K562 (cell line): ENCODE measurements at regions not wholly inside any gene's neighbourhood (a gene's known extent, or its start where the extent isn't known, plus 50 kb on each side); places are given as distances from the start of the nearest gene placed in this dataset.

Experiments
- ATAC-seq: fragments of 200-7000 bp; cut with Tn5 transposase; 3 replicates; pipeline ENCODE4 v1.9.1; 2020; ENCODE audit warnings: moderate library complexity
- BruUV-seq: library from RNA; stranded (reverse); fragments of 400-500 nt; replicated peaks from 2 replicates; lab custom pipeline; 2021; lab: Mats Ljungman, UMichigan
- CTCF ChIA-PET: fragments of 300-600 bp; formaldehyde crosslinking; extraction: SDS; loops from one replicate; lab custom pipeline; 2021; ENCODE audit warnings: low intra/inter-chr PET ratio; lab: Yijun Ruan, JAX
- POLR2A ChIA-PET: fragments of 300-600, 350-650 bp; sonication (Branson Sonifier 250); formaldehyde crosslinking; extraction: SDS; loops from one replicate; lab custom pipeline; 2021; ENCODE audit warnings: antibody characterized with exemption, inconsistent platforms; lab: Yijun Ruan, JAX
- DNase-seq, 4 experiments: peaks; one replicate each; pipeline versions ENCODE4 v3.0.0 to v3.0.0-alpha.2; 2011 to 2018; ENCODE audit warnings: low spot score in 3 of 4, mixed read lengths in 3 of 4; ENCODE audit errors: extremely low read depth in 1 of 4
- FAIRE-seq: peaks from 2 replicates; lab custom pipeline; 2011; peaks lifted over from hg19 to GRCh38; lab: Jason Lieb, UNC
- H2AFZ ChIP-seq: 2 replicates; pipeline ENCODE4 v1.6.0; 2011; ENCODE audit warnings: low read depth, low read length, control low read depth, inconsistent platforms
- H3K27ac ChIP-seq: fragments of 200-600 bp; 3 replicates; pipeline ENCODE4 v1.8.0; 2011; ENCODE audit warnings: low read depth, mild to moderate bottlenecking, control low read depth, inconsistent platforms, low read length, moderate library complexity, mixed read lengths; ENCODE audit errors: extremely low read depth
- H3K27me3 ChIP-seq, 2 experiments: fragments of 300-600 bp in 1 of 2; 2 replicates in 1 of 2; 3 replicates in 1 of 2; pipeline versions ENCODE4 v1.6.0 to v1.8.0; 2011; ENCODE audit warnings: inconsistent platforms in 2 of 2, low read length in 2 of 2, mild to moderate bottlenecking in 1 of 2, mixed read lengths in 1 of 2, moderate library complexity in 1 of 2; ENCODE audit not compliant: control insufficient read depth in 2 of 2, insufficient read depth in 2 of 2
- H3K36me3 ChIP-seq: fragments of 300-600 bp; 3 replicates; pipeline ENCODE4 v1.8.0; 2011; ENCODE audit warnings: mild to moderate bottlenecking, low read length, inconsistent platforms; ENCODE audit not compliant: control insufficient read depth, insufficient read depth
- H3K4me1 ChIP-seq, 2 experiments: fragments of 200-600 bp in 1 of 2; replicated peaks in 1 of 2; 2 replicates in 1 of 2; 3 replicates in 1 of 2; pipeline versions ENCODE4 v1.5.1 to v1.8.0; 2011; ENCODE audit warnings: inconsistent platforms in 2 of 2, low read length in 2 of 2, mild to moderate bottlenecking in 1 of 2, mixed read lengths in 1 of 2, moderate library complexity in 1 of 2; ENCODE audit not compliant: control insufficient read depth in 2 of 2, insufficient read depth in 2 of 2
- H3K4me2 ChIP-seq: 2 replicates; pipeline ENCODE4 v1.6.1; 2011; ENCODE audit warnings: low read length, control low read depth, inconsistent platforms, mixed read lengths; ENCODE audit not compliant: insufficient read depth
- H3K4me3 ChIP-seq: fragments of 200-600 bp; sonication (generic), shearing (Covaris generic); 2 replicates; pipeline ENCODE4 v1.5.1; 2016; ENCODE audit warnings: control low read depth, inconsistent platforms
- H3K79me2 ChIP-seq: fragments of 200-600 bp; 3 replicates; pipeline ENCODE4 v1.8.0; 2011; ENCODE audit warnings: low read length, inconsistent platforms; ENCODE audit not compliant: control insufficient read depth, insufficient read depth
- H3K9ac ChIP-seq, 2 experiments: 2 replicates each; pipeline versions ENCODE4 v1.6.0 to v1.6.1; 2011; ENCODE audit warnings: low read depth in 2 of 2, low read length in 2 of 2, control low read depth in 1 of 2, inconsistent platforms in 1 of 2, mild to moderate bottlenecking in 1 of 2, mixed read lengths in 1 of 2; ENCODE audit not compliant: insufficient read depth in 1 of 2
- H3K9me1 ChIP-seq: one replicate; pipeline ENCODE4 v1.6.0; 2011; ENCODE audit warnings: inconsistent platforms, mild to moderate bottlenecking, low read length, moderate library complexity; ENCODE audit not compliant: control insufficient read depth, insufficient read depth
- H3K9me3 ChIP-seq: replicated peaks from 2 replicates; pipeline ENCODE4 v1.5.1; 2011; ENCODE audit warnings: low read depth, low read length, inconsistent platforms; ENCODE audit not compliant: control insufficient read depth, insufficient read depth
- H4K20me1 ChIP-seq: replicated peaks from 2 replicates; pipeline ENCODE4 v1.6.1; 2011; ENCODE audit warnings: low read length, inconsistent platforms, mixed read lengths; ENCODE audit not compliant: control insufficient read depth, insufficient read depth
- ARHGAP35 ChIP-seq: fragments of 450-650 bp; IDR thresholded peaks from 2 replicates; pipeline ENCODE4 v1.6.1; 2018; ENCODE audit not compliant: partially characterized antibody
- ARID3A ChIP-seq: IDR thresholded peaks from 2 replicates; pipeline ENCODE4 v1.6.1; 2012; ENCODE audit warnings: low read depth, low read length, improper control_type of control experiment, borderline replicate concordance
- CBX3 ChIP-seq, 2 experiments: IDR thresholded peaks; 1 replicate in 1 of 2; 2 replicates in 1 of 2; pipeline ENCODE4 v1.6.1; 2012; ENCODE audit warnings: inconsistent platforms in 2 of 2, low read length in 2 of 2, borderline replicate concordance in 1 of 2, control low read depth in 1 of 2
- EP400 ChIP-seq: fragments of 450-650 bp; IDR thresholded peaks from 2 replicates; pipeline ENCODE4 v1.6.1; 2017; ENCODE audit warnings: antibody characterized with exemption, mild to moderate bottlenecking, moderate library complexity
- ETS1 ChIP-seq: conservative IDR thresholded peaks from 2 replicates; pipeline ENCODE4 v1.6.1; 2011; ENCODE audit warnings: low read depth, mild to moderate bottlenecking, low read length; ENCODE audit not compliant: control insufficient read depth
- ETV6 ChIP-seq, 3 experiments: fragments of 150-350 bp in 1 of 3; sonication (generic) in 1 of 3; formaldehyde crosslinking in 1 of 3; IDR thresholded peaks; 2 replicates each; pipeline versions ENCODE4 v1.6.1 to v1.8.0; 2014 to 2022; ENCODE audit warnings: borderline replicate concordance in 2 of 3, low read depth in 2 of 3, antibody characterized with exemption in 1 of 3, low read length in 1 of 3, mild to moderate bottlenecking in 1 of 3, missing genetic modification reagents in 1 of 3
- GABPB1 ChIP-seq: sonication (generic); formaldehyde crosslinking; IDR thresholded peaks from 2 replicates; pipeline ENCODE4 v1.8.0; 2022; ENCODE audit warnings: mild to moderate bottlenecking, missing genetic modification reagents
- GTF2B ChIP-seq: IDR thresholded peaks from 2 replicates; pipeline ENCODE4 v1.6.1; 2011; ENCODE audit not compliant: insufficient read length; ENCODE audit errors: extremely low read depth
- POLR2B ChIP-seq: fragments of 450-650 bp; IDR thresholded peaks from 2 replicates; pipeline ENCODE4 v1.6.1; 2018; ENCODE audit warnings: low read depth; ENCODE audit not compliant: partially characterized antibody
- RBM17 ChIP-seq: fragments of 200-400 bp; formaldehyde crosslinking; IDR thresholded peaks from 2 replicates; pipeline ENCODE4 v1.6.1; 2017; ENCODE audit warnings: low read depth, mild to moderate bottlenecking, low read length, borderline replicate concordance
- SMARCB1 ChIP-seq: IDR thresholded peaks from 2 replicates; pipeline ENCODE4 v1.6.1; 2011; ENCODE audit warnings: improper control_type of control experiment, low read depth; ENCODE audit not compliant: insufficient read length
- SNIP1 ChIP-seq: fragments of 450-650 bp; IDR thresholded peaks from 2 replicates; pipeline ENCODE4 v1.7.1; 2017; ENCODE audit warnings: low read depth, mild to moderate bottlenecking
- SP2 ChIP-seq: IDR thresholded peaks from 2 replicates; pipeline ENCODE4 v1.6.1; 2011; ENCODE audit warnings: mild to moderate bottlenecking, low read depth, low read length, moderate library complexity; ENCODE audit not compliant: poor library complexity, severe bottlenecking; ENCODE audit errors: extremely low read depth
- ZNF589 ChIP-seq: fragments of 200-800 bp; sonication (Bioruptor generic); IDR thresholded peaks from 2 replicates; pipeline ENCODE4 v1.6.1; 2016; ENCODE audit warnings: low read depth, missing genetic modification characterization, missing compliant biosample characterization
- WGBS: fragments of 100-300 bp; shearing (Covaris generic); methylation state at CpG from one replicate; pipeline ENCODE4 v1.1.6; 2016; ENCODE audit warnings: low coverage, mixed read lengths; ENCODE audit not compliant: insufficient coverage; ENCODE audit errors: missing lambda C conversion rate; 5-methylcytosine and 5-hydroxymethylcytosine counted together
- in situ Hi-C: fragments of 300-500 bp; cut with MboI; formaldehyde crosslinking; loops from 4 replicates; pipeline ENCODE4 v1.15.0; 2018; ENCODE audit warnings: inconsistent platforms, mixed read lengths
- intact Hi-C: fragments of 100-400 bp; cut with micrococcal nuclease; formaldehyde crosslinking; loops from 2 replicates; pipeline ENCODE4 v1.14.2; 2022

GRCh38 chr15:95981209-95981608, 349.3 kb upstream of the NR2F2 start:
- POLR2A ChIA-PET, result no interaction called here
- CTCF ChIA-PET, result no interaction called here
- FAIRE-seq (no peak), ATAC-seq (no peak), DNase-seq (no peak)
- intact Hi-C loops (no loop called here), in situ Hi-C loops (no loop called here)
- Histone ChIP-seq H3K4me2 (no peak overlapping the region), H3K4me1 (no peaks in the 10 kb centered on the region), H2AFZ (no peak overlapping the region), H3K27ac (no peak overlapping the region), H3K9me3 (no peaks in the 10 kb centered on the region), H3K4me3 (no peak overlapping the region), H3K9me1 (no peaks in the 10 kb centered on the region), H3K79me2 (no peaks in the 10 kb centered on the region), H3K36me3 (no peaks in the 10 kb centered on the region), H3K9ac (no peak overlapping the region), H3K27me3 (no peaks in the 10 kb centered on the region), H4K20me1 (no peaks in the 10 kb centered on the region)
- no TSS peak for BruUV-seq
- TF ChIP-seq EP400 (no peak), RBM17 (no peak), GTF2B (no peak), CBX3 (IDR thresholded peaks at IDR 0.05; ENCODE audit: borderline replicate concordance in 1 of 2, low read length in 2 of 2) (no peak), ETV6 (IDR thresholded peaks at IDR 0.05; ENCODE audit: borderline replicate concordance in 1 of 2, low read depth in 2 of 2, low read length in 1 of 2) (no peak), ETV6 (CRISPR knock-in tag; IDR thresholded peaks at IDR 0.05; ENCODE audit: borderline replicate concordance) (no peak), ZNF589 (CRISPR knock-in tag) (no peak), SMARCB1 (no peak), SP2 (no peak), ARID3A (no peak), ARHGAP35 (no peak), ETS1 (no peak), GABPB1 (CRISPR knock-in tag) (no peak), POLR2B (no peak), SNIP1 (no peak)
- 75% methylated on average over 6 of the region's 6 CpGs for WGBS
